Suprapubic skin (tissue), 4 donors: ENCODE measurements at regions not wholly inside any gene's neighbourhood (a gene's known extent, or its start where the extent isn't known, plus 50 kb on each side); places are given as distances from the start of the nearest gene placed in this dataset.

Source experiments
- DNase-seq, 2 donors: peaks; one replicate each; pipeline ENCODE4 v3.0.0-alpha.2; 2019; ENCODE audit warnings: low spot score in 2 of 2
- H3K27ac ChIP-seq: fragments of 200-600 bp; sonication (generic); one replicate; pipeline ENCODE4 v1.5.1; 2019
- H3K27me3 ChIP-seq: fragments of 200-600 bp; sonication (generic); one replicate; pipeline ENCODE4 v1.5.1; 2019
- H3K36me3 ChIP-seq: fragments of 200-600 bp; sonication (generic); one replicate; pipeline ENCODE4 v1.5.1; 2019
- H3K4me1 ChIP-seq: fragments of 200-600 bp; sonication (generic); one replicate; pipeline ENCODE4 v1.5.1; 2019
- H3K4me3 ChIP-seq: fragments of 200-600 bp; sonication (generic); one replicate; pipeline ENCODE4 v1.5.1; 2019; ENCODE audit warnings: mild to moderate bottlenecking
- H3K9me3 ChIP-seq: fragments of 200-600 bp; sonication (generic); one replicate; pipeline ENCODE4 v1.5.1; 2019
- CTCF ChIP-seq, 2 donors: fragments of 200-600 bp in 1 of 2; fragments of 450-650 bp in 1 of 2; sonication (generic) in 1 of 2; IDR thresholded peaks; one replicate each; pipeline ENCODE4 v1.5.1; 2016 to 2019; ENCODE audit warnings: antibody characterized with exemption in 2 of 2, mild to moderate bottlenecking in 1 of 2, moderate library complexity in 1 of 2
- EP300 ChIP-seq: sonication (generic); formaldehyde crosslinking; IDR thresholded peaks from one replicate; pipeline ENCODE4 v1.6.1; 2017; ENCODE audit warnings: antibody characterized with exemption
- POLR2A ChIP-seq, 2 donors: fragments of 450-650 bp; IDR thresholded peaks; one replicate each; pipeline ENCODE4 v1.6.1; 2017; ENCODE audit warnings: antibody characterized with exemption in 2 of 2, mild to moderate bottlenecking in 2 of 2, moderate library complexity in 2 of 2
- POLR2AphosphoS5 ChIP-seq, 3 donors: sonication (generic); formaldehyde crosslinking; IDR thresholded peaks; one replicate each; pipeline ENCODE4 v1.6.1; 2017; ENCODE audit warnings: antibody characterized with exemption in 3 of 3
- WGBS: methylation state at CpG from one replicate; pipeline ENCODE4 v1.1.5; 2018; 5-methylcytosine and 5-hydroxymethylcytosine counted together

DNA sequence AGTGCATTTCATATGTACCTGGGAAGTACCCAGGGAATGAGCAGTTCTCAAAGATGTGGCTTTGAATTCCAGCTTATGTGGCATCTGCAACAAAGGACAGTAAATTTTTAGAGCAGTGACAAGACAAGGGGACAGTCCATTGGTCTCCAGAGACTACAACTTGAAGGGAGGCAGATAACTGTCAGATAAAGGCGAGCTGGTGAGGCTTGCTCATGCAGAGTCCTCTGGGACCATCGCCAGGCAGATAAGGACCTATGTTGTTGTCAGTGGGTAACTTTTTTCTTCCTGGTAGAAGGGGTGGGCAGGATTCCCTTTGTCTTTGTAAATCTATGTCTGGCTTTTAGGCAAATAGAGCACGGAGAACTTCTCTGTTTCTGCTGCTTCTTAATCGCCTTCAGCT lies 120.2 kb downstream of the ICE1 start:
- Histone ChIP-seq H3K36me3 (no peaks in the 10 kb centered on the region), H3K4me1 (no peaks in the 10 kb centered on the region), H3K27ac (no peak overlapping the region), H3K27me3 (peaks cover 5% of the 10 kb centered on the region), H3K9me3 (no peaks in the 10 kb centered on the region), H3K4me3 (no peak overlapping the region)
- 72% methylated on average over 4 of the region's 4 CpGs for WGBS
- TF ChIP-seq POLR2A (IDR thresholded peaks at IDR 0.05) (no peak), EP300 (no peak), POLR2AphosphoS5 (IDR thresholded peaks at IDR 0.05) (no peak), CTCF (IDR thresholded peaks at IDR 0.05) (no peak)
- no peak for DNase-seq

DNA sequence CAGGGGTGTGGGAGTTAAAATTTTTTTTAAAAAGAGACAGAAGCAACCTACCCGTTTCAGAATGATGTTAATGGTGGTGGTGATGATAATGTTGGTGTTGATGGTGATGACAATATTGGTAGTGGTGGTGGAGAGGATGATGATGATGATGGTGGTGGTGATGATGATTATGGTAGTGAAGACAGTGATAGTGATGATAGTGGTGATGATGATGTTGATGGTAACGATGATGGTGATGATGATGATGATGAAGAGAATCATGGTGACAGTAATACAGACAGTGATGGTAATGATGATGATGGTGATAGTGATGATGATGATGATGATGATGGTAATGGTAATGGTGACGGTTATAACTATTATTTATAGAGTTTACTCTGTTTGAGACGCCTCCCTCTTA lies 117.6 kb downstream of the ICE1 start:
- WGBS: 83% methylated on average over 4 of the region's 4 CpGs
- no peaks in the 10 kb centered on the region for H3K27me3 ChIP-seq

More for the DNA sequence above, 117.6 kb downstream of the ICE1 start:
- Histone ChIP-seq H3K27ac (no peak overlapping the region), H3K4me3 (no peak overlapping the region), H3K36me3 (no peaks in the 10 kb centered on the region), H3K4me1 (no peaks in the 10 kb centered on the region), H3K9me3 (no peaks in the 10 kb centered on the region)
- DNase-seq: no peak
- TF ChIP-seq POLR2A (IDR thresholded peaks at IDR 0.05) (no peak), CTCF (IDR thresholded peaks at IDR 0.05) (no peak), EP300 (no peak), POLR2AphosphoS5 (IDR thresholded peaks at IDR 0.05) (no peak)
